DMS79 treated with DMSO at 0.1 percent for 48 hours (cell line): ENCODE measurements at regions not wholly inside any gene's neighbourhood (a gene's known extent, or its start where the extent isn't known, plus 50 kb on each side); places are given as distances from the start of the nearest gene placed in this dataset.

ENCODE experiments used
- DNase-seq: peaks from one replicate; lab custom pipeline; 2025; lab: John Stamatoyannopoulos, UW

DNA sequence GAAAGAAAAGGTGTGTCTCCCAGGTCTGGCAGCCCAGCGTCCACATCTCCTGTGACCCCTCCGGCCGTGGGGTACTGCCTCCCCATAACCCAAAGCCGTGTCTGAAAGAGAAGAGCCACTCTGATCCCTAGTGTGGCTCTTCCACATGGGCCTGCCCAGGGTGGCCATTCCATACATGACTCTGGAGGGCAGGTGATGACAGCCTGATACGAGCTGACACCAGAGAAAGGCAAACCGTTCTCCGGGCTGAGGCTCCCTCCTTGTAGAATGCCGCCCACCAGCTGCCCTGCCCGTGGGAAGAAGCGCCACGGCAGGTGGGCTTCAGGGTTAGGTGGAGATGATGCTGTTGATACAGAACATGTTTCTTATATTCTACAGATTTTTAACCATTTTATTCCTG is 451.6 kb upstream of the SALL3 start:
- no peak for DNase-seq

DNA sequence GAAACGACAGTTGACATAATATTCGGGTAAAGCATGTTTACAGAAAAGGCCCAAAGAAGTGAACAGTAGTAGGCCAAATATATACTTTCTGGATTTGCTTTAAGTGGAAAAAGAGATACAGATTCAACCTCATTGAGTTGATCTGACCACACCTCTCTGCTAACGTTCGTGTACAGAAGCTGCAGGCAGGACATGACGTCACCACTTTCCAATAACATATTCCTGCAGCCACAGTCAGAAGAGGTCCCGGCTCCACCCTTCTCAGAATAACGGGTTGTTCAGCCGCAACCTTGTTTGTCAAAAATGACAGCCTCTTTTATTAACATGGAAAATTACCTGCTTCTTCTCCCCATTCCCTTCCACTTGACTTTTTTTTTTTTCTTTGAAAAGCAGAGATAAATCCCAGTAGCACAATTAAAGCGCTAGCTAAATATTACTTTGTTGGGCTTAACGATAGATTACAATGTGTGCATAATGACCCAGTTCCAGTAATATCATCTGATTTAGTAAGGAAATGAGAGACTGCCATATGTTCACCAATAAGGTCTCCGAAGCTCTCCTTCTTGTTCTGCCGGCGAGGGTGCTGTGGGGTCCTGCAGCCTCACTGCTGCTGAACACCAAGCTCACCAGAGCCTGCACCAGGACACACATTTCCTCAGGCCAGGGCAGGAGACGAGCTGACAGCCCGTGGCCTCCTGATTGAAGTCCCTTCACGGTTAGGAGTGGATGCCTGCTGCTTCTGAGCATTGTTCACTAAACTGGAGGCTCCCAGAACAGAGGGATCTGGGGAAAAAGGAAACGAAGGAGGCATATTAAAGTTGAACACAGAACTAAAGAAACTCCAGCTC is 451.0 kb upstream of the SALL3 start:
- no peak for DNase-seq

DNA sequence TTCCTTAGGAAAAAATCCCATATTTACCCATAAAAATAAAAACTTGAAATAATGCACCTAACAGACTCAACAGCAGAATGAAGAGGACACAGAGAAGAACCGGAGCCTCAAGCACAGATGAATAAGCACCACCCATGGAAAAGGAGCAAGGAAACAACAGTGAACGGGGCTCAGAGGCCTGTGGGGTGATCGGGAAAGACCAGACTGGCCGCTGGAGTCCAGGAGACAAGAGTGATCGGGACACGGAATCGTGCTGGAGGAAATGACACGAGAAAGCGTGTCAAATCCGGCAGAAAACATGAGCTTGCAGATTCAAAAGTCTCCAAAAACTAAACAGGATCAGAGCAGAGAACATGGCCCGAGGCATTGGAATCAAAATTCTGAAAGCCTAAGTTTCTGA is 448.0 kb upstream of the SALL3 start:
- no peak for DNase-seq

DNA sequence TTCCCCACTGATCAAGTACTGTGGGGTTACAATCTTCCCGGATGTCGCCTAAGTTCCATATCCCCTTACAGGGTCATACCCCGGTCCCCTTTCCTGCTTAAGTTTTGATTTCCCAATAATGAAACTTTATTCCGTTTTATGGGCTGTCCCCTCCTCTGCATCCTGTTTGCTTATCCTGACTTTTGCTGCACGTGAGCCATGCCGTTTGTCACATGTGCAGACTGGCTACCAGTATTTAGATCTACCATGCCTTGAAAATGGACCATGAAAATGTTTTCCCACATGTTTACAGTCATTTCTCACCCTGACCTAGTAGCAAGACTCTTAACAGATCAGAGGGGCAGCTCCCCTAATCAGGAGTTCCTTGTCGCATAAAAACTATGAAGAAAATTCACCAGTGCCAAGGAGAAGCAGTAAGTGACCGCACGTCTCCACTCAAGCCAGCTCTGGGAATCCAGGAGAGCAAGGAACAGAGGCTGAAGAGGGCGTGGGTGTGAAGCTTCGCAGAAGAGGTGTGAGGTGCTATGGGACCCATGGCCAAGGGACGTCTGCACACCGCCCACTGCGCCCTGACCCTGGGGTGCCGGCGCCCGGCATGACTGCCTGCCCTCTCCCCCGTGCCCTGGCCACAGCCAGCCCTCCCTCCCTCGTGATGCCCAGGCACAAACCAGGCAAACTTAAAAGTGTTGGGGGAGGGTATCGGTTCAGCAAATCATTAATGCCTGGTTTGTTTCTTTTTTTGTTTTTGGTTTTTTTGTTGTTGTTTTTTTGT is 440.8 kb upstream of the SALL3 start:
- DNase-seq = no peak

DNA sequence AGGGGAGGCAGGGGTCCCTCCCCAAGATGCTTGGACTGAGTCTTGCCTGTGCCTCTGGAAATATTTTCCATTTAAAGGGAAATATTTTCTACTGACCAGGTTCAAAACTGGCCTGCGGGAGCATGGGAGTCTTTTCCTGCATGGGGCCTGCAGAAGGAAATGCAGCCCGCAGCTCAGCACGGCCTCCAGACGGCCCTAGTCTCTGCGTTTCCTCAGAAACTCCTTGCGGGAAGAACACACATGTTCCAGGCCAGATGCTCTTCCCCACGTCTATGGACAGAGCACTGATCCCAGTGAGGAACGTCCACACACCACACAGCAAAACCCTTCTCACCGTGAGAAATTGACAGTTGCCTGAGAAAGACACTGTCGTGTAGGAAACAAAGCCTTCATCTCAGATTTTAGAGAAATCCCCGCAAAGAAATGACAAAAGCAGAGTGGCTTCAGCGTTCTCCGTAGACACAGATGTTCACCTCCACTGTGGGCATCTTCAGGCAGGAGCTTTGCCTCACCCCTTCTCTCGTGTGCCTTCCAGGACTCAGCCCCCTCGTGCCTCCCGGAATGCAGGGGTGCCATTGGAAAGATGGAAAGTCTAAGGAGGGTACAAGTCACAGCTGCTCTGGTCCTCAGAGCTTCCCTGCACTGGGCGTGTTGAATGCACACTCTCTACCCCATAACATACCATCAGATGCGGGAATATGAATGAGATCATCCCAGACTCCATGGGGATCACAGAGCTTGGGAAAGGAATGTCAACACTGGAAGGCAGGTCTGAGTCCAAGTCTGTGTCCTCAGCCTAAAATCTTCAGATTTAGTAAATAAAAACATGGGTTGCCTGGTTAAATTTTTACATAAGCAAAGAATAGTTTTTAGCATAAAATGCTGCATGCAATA is 438.7 kb upstream of the SALL3 start:
- DNase-seq = no peak

DNA sequence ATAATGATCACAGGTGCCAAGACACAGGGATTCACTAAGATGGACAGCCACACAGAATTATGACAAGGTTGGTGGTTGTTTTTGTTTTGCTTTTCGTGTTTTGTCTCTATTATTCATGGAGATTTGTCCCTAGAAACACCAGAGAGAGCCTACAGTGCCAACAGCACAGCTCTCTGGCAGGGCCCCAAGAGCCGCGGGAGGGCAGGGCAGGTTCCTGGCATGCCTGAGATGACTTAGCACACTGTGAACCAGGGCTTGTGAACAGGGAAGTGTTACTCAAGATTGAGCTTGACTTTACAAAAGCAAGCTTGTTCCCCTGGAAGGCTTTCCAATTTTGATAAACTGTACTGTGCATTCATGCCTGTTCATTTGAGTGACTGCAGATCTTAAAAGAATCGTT is 437.4 kb upstream of the SALL3 start:
- DNase-seq = no peak

DNA sequence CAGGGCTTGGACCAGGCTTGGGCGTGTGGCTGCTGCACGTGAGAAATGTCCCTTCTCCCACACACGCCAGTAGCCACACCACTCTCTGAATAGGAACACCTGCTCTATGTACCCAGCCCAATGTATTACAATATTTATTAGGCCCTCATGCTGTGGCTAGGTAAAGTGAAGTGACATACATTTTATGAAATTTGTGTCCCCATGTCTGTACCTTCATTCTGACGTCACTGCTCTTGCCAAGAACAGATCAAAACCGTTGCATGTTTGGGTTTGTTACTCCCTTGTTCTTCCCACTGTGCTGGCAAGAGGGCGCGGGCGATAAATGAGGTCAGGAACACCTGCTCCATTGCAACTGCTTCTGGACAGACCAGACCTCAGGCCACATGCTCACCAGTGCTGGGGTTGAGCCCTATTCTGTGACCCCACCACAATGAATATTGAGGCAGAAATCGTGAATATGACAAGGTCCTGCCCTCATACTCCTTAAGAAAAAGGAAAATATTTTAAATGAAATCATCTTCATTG is 436.4 kb upstream of the SALL3 start:
- DNase-seq = no peak

DNA sequence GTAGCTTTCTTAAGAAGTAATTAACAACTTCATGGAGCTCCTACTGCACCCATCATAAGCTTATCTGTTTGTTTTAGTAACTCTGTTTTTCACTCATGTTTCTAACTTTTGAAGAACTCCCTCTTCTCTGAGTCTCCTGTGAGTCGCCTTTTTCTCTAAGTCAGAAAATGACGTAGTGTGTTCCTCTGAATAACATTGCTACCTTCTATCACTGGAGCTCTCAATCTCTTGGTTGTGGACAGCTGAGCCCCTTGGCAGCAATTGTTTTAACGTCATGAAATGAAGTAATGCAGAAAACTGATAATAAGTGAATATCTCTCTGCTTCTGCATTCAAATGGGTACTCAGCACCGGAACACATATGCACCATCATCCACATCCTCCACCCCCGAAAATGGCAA is 433.3 kb upstream of the SALL3 start:
- DNase-seq = no peak

DNA sequence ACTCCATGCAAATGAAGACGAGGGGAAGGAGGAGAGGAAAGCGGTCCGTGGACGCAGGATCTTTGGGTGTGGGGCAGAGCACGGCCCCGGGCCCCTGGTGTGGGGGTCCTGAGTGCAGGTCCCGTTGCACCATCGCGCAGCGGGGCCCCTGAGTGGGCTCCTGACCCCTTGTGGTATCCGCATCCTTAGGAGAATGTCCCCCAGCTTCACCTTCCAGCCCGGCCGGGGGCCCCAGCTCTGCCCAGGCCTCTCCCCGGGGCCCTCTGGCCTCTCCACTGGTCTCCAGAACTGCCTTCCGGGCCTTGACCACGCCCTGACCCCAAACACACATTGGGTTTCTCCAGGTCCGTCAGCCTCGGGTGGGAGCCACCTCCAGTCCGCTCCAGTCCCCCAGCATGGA is 431.8 kb upstream of the SALL3 start:
- DNase-seq = no peak

DNA sequence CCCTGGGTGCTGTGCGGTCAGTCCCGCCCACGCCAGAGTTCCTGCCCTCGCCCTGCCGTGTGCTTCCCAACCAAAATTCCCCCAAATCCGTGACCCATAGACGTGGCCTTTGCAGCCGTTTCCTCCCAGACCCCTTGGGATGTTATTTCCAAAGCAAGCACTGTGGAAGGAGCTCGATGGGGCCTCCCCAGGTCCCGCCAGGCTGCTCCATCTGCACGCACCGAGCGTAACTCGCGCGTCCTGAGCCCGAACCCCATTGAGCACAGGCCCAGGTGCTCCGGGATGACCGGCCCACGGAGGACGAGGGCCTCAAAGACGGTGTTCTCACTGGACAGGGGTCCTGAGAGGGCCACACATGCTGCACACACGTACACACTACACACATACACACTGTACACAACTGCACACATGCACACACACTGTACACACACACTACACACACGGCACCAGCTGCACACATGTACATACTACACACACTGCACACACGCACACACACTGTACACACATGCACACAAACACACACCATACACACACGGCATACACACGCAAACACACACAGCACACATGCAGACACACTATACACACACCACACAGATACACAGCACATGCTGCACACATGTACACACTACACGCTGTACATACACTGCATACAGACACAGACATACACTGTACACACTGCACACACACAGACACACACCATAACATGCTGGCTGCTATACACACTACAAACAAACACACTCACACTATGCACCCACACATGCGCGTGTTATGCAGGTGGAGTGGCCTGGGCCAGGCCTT is 431.2 kb upstream of the SALL3 start:
- DNase-seq = no peak

DNA sequence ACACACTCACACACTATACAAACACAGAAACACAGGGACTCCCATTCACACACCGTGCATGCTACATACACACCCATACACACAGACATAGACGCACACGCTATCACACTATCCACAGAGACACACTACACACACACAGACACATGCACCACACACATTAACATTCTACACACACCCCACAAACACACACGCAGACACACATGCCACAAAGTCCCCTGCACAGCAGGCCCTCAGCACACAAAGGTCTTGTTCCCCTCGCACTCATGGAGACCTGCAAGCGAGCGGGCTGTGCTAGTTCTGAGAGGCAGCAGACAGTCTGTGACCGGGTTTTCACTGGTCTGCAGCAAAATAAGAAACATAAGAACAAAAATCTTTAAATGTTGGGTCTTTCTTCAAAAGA is 429.6 kb upstream of the SALL3 start:
- no peak for DNase-seq

DNA sequence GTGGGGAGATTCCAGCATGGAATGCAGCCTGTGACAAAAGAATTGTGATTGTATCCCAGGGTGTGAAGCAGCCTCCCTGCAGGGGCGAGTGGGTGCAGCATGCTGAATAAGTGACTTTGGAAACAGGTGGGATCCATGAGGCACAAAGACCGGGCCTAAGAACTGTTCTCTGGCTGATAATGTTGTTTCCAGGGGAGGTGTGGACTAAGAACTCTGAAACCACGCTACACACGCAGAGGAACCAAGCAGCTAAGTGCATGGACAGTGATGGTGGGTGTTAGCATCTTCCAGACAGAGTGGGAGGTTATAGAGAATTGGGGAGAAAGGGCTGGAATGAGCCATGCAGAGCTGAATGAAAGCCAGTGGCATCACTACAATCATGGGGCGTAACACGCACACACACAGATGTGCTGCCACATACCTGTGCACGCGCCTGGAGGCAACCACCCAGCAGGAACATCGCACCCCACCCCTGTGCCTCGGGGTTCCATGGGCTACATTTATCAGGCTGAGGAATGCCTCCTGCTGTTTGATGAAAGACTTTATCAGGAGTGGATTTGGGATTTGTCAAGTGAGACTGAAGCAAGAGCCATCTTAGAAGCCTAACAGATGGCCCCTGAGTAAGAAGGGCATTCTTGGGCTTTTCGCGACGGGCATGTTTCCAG is 424.5 kb upstream of the SALL3 start:
- no peak for DNase-seq

DNA sequence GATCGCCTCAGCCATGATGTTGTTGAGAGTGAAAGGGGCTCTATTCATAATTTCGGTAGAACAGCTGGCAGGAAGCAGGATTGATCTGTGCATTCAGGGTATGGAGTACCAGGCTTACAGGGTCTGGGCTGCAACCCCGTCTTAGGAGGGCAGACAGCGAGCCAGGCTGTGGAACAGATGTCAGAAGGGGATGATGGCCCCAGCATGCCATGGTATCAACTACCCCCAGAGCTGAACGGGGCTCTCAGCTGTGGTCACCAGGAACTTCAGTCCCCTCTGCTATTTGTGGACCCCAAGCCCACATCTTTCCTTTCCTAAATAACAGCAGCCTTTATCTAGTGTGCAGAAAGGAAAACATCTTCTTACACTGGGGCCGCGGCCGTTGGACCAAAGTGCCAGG is 422.2 kb upstream of the SALL3 start:
- DNase-seq = no peak

DNA sequence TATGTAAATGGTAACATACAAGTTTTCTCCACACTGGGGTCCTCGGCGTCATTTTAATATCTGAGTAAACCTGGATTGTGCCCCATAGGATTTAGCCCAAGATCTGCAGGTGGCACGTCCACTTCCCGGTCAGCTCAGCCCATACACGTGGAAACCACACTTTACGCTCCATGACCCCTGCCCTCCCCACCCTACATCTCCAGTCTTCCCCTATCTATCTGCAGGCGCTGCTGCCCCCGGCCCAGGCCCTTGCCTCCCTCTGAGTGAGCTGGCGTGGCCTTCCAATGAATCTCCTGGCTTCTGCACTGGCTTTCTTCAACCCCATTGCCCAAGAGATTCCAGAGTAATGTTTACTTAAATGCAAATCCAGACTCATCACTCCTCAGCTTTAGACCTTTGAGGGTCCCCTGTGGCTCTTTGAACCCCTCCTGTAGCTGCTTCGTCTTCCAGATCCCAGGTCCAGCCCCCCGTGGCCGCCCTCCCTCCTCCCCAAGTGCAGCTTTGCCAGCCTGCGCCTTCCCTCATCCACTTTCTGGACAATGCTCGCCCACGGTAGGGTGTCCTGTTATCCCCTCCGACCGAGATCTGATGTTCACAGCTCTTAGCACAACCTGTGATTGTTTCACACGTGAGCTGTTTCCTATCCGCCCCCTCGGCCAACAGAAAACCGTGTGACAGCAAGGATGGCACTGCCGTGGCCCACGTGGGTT is 421.4 kb upstream of the SALL3 start:
- no peak for DNase-seq

DNA sequence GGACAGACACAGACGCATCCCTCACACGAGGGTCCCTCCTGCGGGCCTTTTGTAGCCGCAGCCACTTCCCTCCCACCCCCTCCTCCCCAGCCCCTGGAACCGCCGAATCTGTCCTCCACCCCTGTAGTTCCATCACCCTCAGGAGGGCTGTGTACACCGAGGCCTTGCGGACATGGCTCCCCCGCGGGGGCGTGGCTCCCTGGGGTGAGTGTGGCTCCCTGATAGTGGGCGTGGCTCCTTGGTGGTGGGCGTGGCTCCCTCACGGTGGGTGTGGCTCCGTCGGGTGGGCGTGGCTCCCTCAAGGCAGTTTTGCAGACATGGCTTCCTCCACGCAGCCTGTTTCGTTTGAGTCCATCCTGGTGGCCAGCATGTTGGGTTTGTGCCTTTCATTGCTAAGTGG is 420.7 kb upstream of the SALL3 start:
- no peak for DNase-seq

DNA sequence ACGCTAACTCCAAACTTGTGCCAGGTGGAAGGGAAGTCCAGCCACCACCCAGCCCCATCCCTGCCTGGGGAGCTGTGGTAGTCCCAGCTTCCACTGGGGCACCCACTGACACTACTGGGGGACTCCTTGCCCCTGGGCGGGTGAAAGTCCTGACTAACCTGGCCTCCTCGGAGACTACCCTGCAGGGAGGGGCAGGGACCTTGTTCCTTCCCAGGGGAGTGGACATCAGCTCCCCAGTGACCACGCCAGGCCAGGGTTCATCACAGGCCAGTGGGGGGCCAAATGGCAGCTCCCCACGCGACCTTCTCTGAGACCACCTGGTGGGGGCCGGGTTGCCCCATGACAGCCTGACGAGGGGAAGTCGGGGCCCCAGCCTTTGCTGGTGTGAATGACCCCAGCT is 420.0 kb upstream of the SALL3 start:
- no peak for DNase-seq

DNA sequence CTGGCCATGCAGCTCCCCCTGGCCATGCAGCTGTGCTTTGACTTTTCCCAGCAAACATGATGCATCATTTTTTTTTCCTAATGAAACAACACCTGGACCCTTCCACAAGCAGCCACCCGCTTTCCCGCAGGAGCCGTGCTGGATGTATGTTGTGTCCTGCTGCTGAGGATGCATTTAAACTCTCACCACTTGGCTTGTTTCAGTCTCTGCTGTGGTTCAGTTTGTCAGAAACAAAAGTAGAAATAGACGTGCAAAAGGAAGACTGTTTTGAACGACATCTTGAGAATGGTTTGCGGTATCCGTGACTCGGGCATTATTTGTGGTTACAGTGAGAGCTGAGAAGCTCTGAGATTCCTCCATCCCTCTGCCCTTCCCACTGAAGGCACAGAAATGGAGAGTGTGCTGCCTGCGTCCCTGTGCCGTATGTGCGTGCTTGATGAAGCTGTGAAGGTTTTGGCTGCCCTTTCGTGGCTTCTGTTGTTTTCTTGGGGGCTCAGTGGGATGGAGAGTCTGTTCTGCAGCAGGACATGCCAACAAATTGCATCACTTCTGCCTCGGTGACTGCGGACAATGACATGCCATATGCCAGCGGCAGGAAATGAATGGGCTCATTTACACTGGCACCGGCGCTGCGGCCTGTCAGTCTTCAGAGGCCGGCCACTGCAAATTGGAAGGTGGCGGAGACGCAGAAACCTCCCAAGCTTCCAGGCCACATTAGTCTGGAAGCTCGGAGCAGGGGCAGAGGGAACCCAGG is 417.7 kb upstream of the SALL3 start:
- no peak for DNase-seq

DNA sequence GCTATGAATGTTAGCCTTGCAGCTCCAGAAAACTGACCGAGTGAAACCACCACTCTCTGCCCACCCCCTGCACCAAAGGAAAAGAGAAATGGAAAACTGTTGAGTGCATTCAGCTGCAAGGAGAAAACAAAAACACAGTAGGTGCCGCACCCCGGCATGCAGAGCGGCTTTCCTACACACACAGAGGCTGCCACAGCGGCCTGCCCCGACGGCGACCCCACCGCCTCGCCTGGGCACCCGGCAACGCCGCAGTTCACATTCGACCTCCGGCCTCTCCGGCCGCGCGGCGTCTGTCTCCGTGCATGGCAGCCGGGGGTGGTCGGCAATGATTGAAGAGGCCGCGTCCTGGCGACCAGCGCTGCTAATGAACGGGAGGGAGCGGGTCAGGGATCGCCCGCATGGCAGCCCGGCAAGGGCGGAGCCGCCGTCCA is 417.1 kb upstream of the SALL3 start:
- DNase-seq = no peak

DNA sequence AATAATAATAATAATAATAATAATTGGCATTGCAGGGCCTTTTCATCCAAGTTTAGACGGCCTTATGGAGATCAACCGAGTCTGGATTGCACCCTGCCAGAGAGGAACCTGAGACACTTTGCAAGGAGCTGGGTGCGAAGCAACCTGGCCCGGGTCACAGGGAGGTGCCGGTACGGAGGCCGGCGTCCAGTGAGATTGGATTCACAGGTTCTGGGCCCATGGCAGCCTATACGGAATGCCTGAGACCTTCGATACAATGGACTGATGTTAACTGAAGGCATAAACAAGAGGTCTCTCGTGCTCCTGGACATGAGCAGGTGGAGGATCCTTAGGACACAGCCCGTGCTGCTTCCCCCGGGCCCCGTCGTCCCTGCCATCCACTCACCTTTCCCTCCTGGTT is 416.5 kb upstream of the SALL3 start:
- DNase-seq = no peak
